ENCODE measurements at regions not wholly inside any gene's neighbourhood (a gene's known extent, or its start where the extent isn't known, plus 50 kb on each side); places are given as distances from the start of the nearest gene placed in this dataset.
A peak's percentile ranks its signal among the peaks of the same experiment; 100 is the strongest.

DNA sequence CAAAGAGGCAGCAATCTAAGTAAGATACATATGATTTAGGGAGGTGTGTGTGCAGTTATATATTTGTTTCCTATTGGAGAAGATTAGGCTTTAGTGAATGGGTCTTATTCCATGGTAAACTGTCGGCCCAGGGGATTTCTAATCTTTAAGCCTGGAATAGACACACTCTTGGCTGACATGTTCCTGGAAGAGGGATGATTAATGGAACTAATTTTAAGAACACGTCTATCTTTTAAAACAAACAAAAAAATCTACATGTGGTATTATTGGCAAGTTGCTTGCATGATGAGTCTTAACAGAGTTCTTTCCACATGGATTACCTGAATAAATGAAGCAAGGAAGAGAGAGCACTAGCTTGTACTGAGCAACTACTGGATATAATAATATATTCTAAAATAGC lies 114.2 kb upstream of the NT5C1B start:
- DNase-seq: no peak

DNA sequence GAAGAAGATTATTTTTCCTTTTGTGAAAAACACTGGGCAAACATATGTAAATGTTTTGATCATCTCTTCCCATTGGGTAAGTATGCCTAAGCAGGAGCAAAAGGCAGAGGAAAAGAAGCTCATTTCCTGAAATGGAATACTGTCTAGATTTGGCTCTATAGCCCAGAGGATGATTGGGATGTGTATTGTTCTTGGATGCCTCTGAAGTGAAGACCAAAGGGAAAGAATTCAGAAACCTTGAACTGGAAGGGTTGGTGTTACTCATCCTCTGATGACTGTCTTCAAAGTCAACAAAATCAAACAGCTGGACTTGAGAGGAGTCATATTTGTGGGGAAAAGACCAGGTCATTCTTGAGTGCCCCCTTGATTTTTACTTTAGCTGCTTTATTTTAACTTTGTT lies 112.6 kb upstream of the NT5C1B start:
- no peak for DNase-seq

DNA sequence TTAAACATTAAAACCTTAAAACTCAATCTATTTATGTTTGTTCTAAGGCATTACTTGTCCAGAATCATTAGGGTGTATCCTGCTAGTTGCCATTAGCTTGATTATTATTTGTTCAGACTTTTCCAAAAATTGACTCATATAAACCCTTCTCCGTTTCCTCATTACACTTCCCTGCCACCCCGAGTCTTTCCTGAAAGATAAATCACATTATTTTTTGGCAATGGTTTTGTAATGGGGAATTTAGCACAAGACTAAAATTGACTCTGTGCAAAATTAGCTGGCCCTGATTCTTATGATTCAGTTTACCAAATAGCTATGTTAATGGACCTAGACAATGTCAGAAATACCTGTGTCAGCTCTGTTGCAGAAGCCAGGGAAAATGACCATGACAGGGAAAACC lies 112.2 kb upstream of the NT5C1B start:
- no peak for DNase-seq

DNA sequence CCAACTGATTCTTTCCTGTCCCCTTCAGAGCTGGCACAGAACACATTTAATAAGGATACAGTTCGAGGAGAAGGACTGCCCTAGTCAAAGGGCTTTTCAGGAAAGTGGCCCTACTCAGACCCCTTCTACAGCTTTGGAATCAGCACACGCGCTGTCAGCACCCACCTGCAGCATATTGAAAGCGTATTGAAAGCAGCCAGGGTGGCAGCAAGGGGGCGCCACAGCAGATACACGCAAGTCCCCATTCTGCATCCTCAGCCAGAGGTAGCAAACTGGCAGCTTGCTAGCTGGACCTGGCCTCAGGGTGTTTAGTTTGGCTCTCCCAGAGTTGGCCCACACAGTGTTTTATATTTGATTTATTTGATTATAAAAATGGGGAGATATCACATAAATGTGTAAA lies 101.0 kb upstream of the NT5C1B start:
- no peak for DNase-seq

DNA sequence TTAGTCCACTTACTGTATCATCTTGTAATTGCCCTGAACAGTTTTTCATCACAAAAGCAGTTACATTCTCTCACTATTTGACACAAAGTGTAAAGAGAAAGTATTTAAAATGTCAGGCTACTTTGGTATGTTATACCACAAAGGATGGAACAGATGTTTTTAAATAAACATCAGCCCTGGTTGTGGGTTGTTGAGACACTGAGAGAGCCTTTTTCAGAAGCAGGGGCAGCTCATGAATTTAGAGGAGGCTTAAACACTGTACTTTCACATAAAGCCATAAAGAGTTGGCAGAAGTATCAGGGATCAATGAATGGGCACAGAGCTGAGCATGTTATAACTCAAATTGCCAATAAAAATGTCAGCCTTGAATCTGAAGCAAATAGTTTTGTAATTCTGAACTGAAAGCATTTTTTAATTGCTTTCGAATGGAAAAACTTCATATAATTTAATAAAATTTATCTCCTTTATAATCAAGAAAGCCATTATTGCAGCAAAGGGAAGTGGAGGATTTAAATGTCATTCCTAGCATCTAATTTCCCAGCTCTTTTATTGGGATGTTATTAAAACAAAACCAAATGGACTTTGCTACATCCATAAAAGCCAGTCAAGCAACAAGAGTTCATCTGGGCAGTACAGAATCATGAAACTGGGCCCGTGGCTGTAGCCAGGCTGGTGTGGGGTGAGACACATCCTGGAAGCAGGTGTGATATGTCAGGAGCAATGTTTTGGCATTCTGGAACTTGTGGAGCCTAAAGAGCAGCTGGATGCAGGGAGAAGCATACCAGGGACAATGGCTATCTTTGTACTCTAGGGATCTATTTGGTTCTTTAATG lies 95.1 kb upstream of the NT5C1B start:
- no peak for DNase-seq

GRCh38 chr2:18682681-18683080 lies 93.3 kb upstream of the NT5C1B start:
- no peak for DNase-seq

DNA sequence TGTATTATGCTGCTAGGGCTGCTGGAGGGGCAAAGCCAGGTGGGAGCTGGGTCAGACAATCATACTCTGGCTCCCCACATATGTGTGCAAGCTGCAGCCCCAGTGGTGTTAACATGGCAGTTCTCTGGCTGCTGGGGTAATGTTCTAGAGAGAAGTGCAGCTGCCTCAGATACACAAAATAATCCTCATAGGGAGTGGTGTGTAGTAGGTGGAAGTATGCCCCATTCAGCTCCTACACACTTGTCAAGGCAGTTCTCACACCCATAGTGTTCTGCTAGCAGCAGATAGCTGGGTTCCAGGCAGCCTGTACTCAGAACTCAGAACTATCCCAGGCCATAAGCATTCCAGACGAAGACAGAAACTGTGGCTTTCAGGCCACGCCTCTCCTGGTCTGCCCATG lies 87.9 kb upstream of the NT5C1B start:
- no peak for DNase-seq

DNA sequence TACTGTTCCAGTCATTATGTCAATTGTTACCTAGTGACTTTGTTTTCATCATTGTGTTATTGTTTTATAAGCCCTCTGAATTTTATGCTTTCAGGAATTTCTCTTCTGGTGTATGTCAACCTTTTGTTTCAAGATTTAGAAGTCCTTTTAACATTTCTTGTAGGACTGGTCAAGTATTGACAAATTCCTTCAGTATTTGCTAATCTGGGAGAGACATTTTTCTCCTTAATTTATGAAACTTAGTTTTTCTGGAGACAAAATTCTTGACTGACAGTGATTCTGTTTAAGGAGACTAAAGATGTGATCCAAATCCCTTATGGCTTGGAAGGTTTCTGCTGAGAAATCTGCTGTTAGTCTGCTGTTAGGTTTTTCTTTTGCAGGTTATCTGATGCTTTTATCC lies 84.9 kb upstream of the NT5C1B start:
- no peak for DNase-seq

GRCh38 chr2:18671363-18671762 lies 82.0 kb upstream of the NT5C1B start:
- no peak for DNase-seq

DNA sequence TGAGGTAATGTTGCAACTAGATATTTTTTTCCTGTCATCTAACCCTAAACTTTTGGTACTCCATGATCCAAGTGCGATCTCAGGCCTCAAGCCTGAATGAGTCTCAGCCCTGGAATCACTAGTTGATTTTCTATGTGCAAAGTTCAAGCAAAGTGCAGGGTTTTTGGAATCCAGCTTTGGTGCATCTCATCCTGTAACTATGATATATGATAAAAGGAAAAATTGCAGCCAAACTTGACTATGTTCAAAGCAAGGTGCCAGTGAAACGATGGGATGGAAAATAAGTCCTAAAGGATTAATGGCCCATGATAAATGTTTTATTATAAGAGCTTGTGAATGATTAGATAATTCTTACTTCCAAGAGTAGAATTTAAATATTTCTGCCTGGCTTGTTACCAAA lies 78.9 kb upstream of the NT5C1B start:
- no peak for DNase-seq

GRCh38 chr2:18664421-18664820 lies 75.1 kb upstream of the NT5C1B start:
- DNase-seq: no peak

- peak; percentile 11 for DNase-seq
Observed at GRCh38 chr2:18663861-18664260, 74.5 kb upstream of the NT5C1B start.

- DNase-seq: no peak
Observed at GRCh38 chr2:18662689-18663088, 73.3 kb upstream of the NT5C1B start.

DNA sequence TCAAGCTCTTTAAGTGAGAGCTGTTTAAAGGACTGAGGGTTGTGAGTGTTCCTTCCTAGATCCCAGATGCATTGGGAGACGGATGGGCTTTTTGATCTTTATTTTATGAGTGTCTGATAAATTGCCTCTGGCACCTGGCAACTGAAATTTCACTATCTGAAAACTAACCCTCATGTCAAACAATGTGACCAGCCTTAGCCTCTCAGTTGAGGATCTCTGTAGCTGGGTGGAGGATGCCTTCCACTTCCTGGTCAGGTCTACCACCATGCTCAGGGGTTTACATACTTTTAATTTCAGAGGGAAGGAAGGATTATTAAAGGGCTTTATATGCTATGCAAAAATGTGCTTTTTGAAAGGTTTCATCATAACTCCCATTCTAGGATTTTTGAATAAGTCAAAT lies 70.5 kb upstream of the NT5C1B start:
- DNase-seq: no peak

- no peak for DNase-seq
Observed at GRCh38 chr2:18656048-18656447, 66.7 kb upstream of the NT5C1B start.

GRCh38 chr2:18651842-18652774 lies 62.7 kb upstream of the NT5C1B start:
- DNase-seq: no peak

DNA sequence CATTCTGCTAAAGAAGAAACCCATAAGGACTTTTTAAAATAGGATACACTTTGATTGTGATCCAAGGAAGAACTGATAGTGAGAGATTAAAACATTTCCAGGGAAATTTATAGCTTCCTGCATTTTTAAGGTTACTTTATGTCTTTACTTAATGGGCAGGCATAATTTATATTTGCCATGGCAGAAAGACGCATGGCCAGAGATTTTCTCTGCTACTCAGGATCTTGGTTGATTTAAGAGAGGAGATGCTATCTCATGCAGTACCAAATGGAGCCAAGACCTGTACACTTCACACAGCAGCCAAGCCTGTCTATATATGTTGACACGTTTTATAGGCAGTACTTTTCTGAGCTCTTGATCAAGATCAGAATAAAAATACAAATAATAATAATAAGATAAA lies 60.9 kb upstream of the NT5C1B start:
- DNase-seq: no peak

DNA sequence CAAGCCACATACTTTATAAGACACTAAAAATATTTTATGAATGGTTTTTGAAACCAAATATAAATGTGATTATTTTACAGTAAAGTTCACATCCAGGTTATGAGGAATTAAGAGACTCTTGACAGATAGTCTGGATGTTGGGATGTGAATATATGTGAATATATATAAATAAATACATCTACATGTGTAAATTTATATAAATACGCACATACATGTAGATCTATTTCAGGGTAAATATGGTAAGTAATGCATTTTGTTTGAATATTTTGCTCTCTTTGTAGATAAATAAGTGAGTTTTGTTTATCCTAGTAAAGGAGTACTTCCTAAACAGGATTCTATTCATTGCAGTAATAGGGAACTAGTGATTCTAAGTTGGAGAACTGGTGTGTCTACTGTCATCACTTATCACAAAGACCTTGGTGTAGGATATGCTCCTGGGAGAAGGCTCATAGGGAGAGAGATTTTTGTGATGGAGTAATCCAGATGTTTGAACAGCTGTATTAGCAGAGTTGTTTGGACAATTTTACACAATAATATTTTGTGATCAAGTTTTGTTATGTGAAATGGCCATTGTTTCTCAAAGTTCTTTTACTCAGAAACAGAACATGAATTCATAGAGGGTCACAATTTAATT lies 60.2 kb upstream of the NT5C1B start:
- DNase-seq: no peak

- DNase-seq: no peak
Observed at GRCh38 chr2:18648161-18648560, 58.8 kb upstream of the NT5C1B start.

- no peak for DNase-seq
Observed at GRCh38 chr2:18647731-18648130, 58.4 kb upstream of the NT5C1B start.

GRCh38 chr2:18645315-18645714 lies 55.9 kb upstream of the NT5C1B start:
- DNase-seq: no peak

GRCh38 chr2:18644115-18644462 lies 54.7 kb upstream of the NT5C1B start:
- no peak for DNase-seq

DNA sequence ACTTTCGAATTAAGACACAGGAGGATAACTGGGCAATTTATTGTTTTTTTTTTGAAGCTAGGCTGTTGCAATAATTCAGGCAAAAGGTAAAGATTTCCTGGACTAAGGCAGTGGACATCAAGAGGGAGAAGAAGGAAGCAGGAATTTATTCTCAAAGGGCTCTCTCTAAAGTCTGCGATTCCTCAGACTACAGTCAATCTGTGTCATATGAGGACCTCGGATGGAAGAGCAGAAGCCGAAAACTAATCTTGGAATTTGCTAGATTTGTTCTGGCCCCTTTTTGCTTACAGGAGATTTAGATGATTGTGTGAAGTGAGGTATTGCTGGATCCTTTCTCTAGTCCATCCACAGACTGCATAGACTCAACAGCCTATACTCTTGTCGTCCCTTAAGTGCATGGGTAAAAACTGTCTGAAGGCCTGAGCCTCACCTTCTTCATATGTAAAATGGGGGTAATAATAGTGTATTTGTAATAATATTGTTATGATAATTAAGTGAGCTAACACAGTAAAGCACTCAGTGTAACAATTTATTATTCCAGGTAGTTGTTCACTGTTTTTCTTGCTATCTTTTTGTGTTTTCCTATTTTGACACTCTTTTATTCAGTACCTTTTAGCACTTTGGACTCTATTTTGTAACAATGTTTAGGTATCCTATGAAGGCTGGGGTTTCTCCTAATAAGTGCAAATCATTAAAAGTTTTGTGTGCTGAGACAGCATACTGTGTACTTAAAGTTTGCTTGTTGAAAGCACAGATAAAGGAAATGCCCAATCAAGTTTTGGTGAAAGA lies 54.2 kb upstream of the NT5C1B start:
- DNase-seq: no peak
